ENCODE measurements at regions not wholly inside any gene's neighbourhood (a gene's known extent, or its start where the extent isn't known, plus 50 kb on each side); places are given as distances from the start of the nearest gene placed in this dataset.
A peak's percentile ranks its signal among the peaks of the same experiment; 100 is the strongest.

DNA sequence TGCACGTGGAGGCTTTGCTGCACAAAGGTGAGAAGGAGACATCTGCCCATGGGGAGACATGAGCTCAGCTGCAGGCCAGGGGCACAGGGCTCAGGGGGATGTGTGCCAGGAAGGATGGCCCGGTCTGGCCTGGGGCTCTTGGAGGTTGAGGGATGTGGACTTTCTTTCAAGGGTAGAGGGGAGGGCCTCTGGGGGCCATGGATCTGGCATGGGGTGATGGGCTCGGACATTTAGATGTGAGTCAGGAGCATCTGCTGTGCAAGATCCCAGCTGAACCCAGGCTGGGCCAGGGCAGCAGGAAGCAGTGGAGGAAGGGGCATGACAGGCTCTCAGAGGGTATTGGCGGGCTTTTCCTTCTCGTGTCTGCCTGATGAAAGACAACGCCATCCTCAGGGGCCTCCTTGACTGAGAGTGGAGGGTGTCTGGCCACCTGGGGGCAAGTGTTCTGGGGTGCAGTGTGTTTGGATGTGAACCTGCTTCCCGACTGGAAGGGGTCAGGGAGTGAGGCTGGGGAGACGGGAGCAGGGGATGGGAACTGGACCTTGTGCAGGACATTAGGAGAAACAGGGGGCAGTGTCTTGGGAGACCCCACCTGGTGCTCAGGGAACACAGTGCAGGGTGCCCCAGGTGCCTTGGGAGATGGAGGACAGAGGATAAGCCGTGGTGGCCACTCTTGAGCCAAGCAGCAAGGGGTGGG is 156.1 kb downstream of the ERMARD start:
- DNase-seq (ENCODE audit: low spot score), result no peak

GRCh38 chr6:169906688-169907418 is 155.4 kb downstream of the ERMARD start:
- DNase-seq (ENCODE audit: low spot score), result no peak

- no peak for DNase-seq (ENCODE audit: low spot score)
These were observed 154.7 kb downstream of the ERMARD start for GRCh38 chr6:169906004-169906687.

DNA sequence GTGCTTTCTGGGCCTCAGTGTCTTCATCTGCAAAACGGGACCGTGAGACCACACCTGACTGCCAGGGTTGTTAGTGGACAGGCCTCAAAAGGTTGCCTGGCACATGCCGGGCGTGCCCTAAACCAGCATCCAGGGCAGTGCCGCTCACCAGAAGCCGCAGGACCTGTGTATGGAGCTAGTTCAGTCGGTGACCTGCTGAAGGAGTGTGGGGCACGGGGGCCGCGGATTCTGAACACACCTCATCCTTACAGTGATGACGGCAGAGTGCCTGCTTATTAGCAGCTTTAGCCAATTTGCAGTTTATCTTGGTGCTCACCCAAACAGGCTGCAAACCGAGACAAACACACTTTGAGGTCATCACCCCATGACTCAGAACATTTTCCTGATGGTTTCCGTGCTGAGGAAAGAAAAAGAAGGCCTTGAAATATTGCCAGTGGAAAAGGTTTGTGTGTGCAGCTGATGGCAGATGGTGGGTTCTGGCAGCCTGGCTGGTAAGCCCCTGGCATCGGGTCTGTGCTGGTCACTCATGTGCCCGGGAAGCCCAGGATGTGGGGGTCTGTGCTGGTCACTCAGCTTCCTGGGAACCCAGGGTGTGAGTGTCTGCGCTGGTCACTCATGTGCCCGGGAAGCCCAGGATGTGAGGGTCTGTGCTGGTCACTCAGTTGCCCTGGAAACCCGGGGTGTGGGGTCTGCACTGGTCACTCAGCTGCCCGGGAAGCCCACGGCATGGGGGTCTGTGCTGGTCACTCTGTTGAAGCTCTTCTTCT is 153.8 kb downstream of the ERMARD start:
- DNase-seq (ENCODE audit: low spot score), result peak; percentile 22

- DNase-seq (ENCODE audit: low spot score), result no peak
These were observed 152.9 kb downstream of the ERMARD start for GRCh38 chr6:169904051-169904922.

GRCh38 chr6:169903122-169903521 is 151.7 kb downstream of the ERMARD start:
- DNase-seq (ENCODE audit: low spot score), result no peak

DNA sequence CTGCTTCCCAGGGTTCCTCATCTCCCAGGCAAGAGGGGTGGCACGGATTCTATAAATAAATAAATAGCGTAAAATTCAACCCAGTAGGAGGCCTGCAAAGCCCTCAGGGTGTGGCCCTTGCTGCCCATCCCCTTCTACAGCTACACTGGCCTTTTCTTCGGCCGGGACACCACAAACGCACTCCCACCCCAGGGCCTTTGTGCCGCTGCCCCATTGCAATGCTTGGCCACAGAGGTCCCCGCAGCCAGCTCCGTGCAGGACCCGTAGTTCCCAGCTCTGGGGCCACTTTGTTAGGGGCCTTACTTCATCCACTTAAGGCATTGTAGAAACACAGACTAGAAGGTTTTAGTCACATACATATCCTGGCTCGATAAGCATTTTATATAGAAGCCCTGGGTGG is 151.2 kb downstream of the ERMARD start:
- DNase-seq (ENCODE audit: low spot score), result no peak

- no peak for DNase-seq (ENCODE audit: low spot score)
These were observed 150.6 kb downstream of the ERMARD start for GRCh38 chr6:169902070-169902469.

GRCh38 chr6:169899481-169900145 is 148.2 kb downstream of the ERMARD start:
- DNase-seq (ENCODE audit: low spot score), result no peak

- DNase-seq (ENCODE audit: low spot score), result no peak
These were observed 147.5 kb downstream of the ERMARD start for GRCh38 chr6:169898788-169899480.

DNA sequence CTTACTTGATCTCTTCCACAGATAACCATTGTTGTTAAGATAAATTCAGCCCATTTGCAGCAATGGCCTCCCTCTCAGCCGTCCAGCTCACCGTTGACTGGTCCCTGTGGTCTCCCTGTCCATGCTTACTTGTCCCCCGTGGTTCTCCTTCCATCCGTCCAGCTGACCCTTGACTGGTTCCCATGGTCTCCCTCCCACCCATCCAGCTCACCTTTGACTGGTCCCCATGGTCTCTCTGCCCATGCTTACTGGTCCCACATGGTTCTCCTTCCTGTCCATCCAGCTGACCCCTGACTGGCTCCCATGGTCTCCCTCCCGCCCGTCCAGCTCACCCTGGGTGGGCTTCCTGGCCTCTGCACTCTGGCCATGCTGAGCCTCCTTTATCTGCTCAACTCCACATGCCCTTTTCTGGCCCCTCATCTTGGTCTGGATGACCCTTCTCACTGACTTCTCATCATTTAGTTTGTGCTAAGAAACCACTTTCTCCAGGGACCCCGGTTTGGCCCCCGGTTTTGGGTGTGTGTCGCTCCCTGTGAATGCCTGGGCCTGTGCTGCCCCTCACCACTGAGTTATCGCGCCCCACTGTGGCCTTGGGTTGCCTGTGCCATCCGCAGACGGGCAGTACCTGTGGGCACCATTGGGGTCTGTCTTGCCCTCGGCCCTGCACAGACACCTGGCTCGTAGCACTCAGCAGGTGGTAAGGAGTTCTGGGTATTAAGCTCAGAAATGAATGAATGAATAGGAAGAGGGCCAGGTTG is 146.4 kb downstream of the ERMARD start:
- no peak for DNase-seq (ENCODE audit: low spot score)

GRCh38 chr6:169896826-169897456 is 145.5 kb downstream of the ERMARD start:
- DNase-seq (ENCODE audit: low spot score), result no peak

DNA sequence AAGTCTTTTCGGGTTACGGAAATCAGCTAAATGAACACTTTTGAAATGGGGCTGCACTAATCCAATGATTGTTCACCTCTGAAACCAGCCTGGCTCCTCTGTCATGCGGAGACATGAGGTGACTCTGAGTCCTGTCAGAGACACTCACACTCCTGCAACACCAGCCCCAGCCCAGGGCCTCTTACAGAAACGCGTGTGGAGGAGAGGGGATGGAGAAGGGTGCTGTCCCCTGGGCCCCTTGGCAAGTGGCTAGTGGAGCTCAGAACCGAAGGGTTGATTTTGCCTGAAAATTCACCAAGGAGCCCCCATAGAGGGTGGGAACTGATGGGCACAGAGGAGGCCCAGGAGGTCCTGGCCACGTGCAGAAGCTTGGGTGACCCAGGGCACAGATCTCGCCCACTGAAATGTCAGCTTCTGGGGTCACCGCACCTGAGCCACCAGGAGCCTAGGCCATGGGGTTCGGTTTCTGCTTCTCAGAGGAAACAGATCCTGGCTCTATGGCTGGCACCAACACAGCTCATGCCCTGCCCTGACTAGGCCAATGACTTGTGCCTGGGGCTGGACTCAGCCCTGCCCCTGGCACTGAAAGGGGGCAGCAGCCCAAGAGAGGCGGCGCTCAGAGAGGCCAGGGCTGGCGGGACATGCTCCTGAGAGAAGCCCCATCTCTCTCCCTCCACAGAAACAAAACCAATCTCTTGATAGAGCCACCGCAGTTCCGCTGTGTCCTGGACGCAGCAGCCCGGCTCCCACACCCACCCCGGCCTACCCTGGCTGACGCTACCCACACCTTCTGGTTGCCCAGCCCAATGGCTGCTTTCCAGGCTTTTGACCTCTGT is 144.7 kb downstream of the ERMARD start:
- no peak for DNase-seq (ENCODE audit: low spot score)

- no peak for DNase-seq (ENCODE audit: low spot score)
These were observed 143.8 kb downstream of the ERMARD start for GRCh38 chr6:169895000-169895759.

- DNase-seq (ENCODE audit: low spot score), result no peak
These were observed 143.0 kb downstream of the ERMARD start for GRCh38 chr6:169894377-169894960.

DNA sequence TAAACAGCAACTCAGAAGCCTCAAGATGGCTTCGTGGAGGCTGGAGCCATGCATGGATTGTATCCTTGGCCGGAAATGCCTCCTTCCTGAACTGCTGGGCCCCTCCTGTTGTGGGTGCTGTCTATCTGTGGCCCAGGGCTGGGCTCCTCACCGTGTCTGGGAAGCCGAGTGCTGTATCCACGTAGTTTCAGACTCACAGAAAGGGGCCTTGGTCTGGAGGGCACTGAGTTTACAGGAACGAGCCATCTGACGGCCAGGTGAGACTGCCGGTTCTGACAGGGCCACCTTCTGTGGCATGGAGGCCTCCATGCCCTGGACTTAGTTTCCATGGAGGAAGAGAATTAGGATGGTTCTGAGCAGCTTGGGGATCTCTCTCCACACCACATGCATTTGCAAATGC is 142.2 kb downstream of the ERMARD start:
- no peak for DNase-seq (ENCODE audit: low spot score)

GRCh38 chr6:169891846-169892245 is 140.4 kb downstream of the ERMARD start:
- DNase-seq (ENCODE audit: low spot score), result no peak
